GM12878 (cell line): ENCODE measurements at regions not wholly inside any gene's neighbourhood (a gene's known extent, or its start where the extent isn't known, plus 50 kb on each side); places are given as distances from the start of the nearest gene placed in this dataset.

Experiments
- ATAC-seq: fragments of 200-7000 bp; cut with Tn5 transposase; 3 replicates; pipeline ENCODE4 v1.9.1; 2020; ENCODE audit warnings: mild to moderate bottlenecking, moderate library complexity
- BruUV-seq: library from RNA; stranded (reverse); fragments of 400-500 nt; replicated peaks from 2 replicates; lab custom pipeline; 2021; lab: Mats Ljungman, UMichigan
- CTCF ChIA-PET: fragments of 300-600 bp; sonication (Branson Sonifier 250); formaldehyde crosslinking; extraction: SDS; loops from one replicate; lab custom pipeline; 2021; ENCODE audit warnings: inconsistent platforms; lab: Yijun Ruan, JAX
- POLR2A ChIA-PET: fragments of 350-600 bp; formaldehyde crosslinking; extraction: SDS; loops from one replicate; lab custom pipeline; 2021; ENCODE audit warnings: inconsistent platforms; lab: Charles Lee
- RAD21 ChIA-PET: fragments of 300-600 bp; sonication (Branson Sonifier 250); formaldehyde crosslinking; loops from one replicate; lab custom pipeline; 2023; ENCODE audit warnings: antibody characterized with exemption; ENCODE audit not compliant: unreplicated experiment; lab: Charles Lee
- SMC1A ChIA-PET: fragments of 300-600 bp; sonication (Branson Sonifier 250); formaldehyde crosslinking; loops from one replicate; lab custom pipeline; 2023; ENCODE audit not compliant: unreplicated experiment, uncharacterized antibody; lab: Charles Lee
- DNase-seq: peaks from one replicate; pipeline ENCODE4 v3.0.0-alpha.2; 2011; ENCODE audit warnings: low read depth, low spot score
- FAIRE-seq: peaks from 3 replicates; lab custom pipeline; 2011; peaks lifted over from hg19 to GRCh38; lab: Jason Lieb, UNC
- H2AFZ ChIP-seq: 2 replicates; pipeline ENCODE4 v1.6.0; 2011; ENCODE audit warnings: low read depth, low read length, control low read depth; ENCODE audit not compliant: control insufficient read depth
- H3K27ac ChIP-seq: 2 replicates; pipeline ENCODE4 v1.5.1; 2011; ENCODE audit warnings: control low read depth; ENCODE audit not compliant: control insufficient read depth, insufficient read depth
- H3K27me3 ChIP-seq, 2 experiments: replicated peaks in 1 of 2; 2 replicates each; pipeline versions ENCODE4 v1.6.0 to v1.6.1; 2011; ENCODE audit warnings: low read length in 1 of 2; ENCODE audit not compliant: control insufficient read depth in 2 of 2, insufficient read depth in 2 of 2
- H3K36me3 ChIP-seq, 2 experiments: 2 replicates each; pipeline ENCODE4 v1.5.1; 2011; ENCODE audit warnings: low read length in 1 of 2; ENCODE audit not compliant: control insufficient read depth in 2 of 2, insufficient read depth in 2 of 2
- H3K4me1 ChIP-seq: 2 replicates; pipeline ENCODE4 v1.6.1; 2011; ENCODE audit warnings: mild to moderate bottlenecking, low read length, moderate library complexity, mixed read lengths; ENCODE audit not compliant: control insufficient read depth, insufficient read depth
- H3K4me2 ChIP-seq: 2 replicates; pipeline ENCODE4 v1.6.0; 2011; ENCODE audit warnings: control low read depth; ENCODE audit not compliant: control insufficient read depth, insufficient read depth
- H3K4me3 ChIP-seq: fragments of 200-600 bp; sonication (generic); 2 replicates; pipeline ENCODE4 v1.5.1; 2016
- H3K79me2 ChIP-seq: 2 replicates; pipeline ENCODE4 v1.6.0; 2011; ENCODE audit warnings: low read length; ENCODE audit not compliant: control insufficient read depth, insufficient read depth
- H3K9ac ChIP-seq: 2 replicates; pipeline ENCODE4 v1.8.0; 2011; ENCODE audit warnings: low read length, control low read depth, mixed read lengths; ENCODE audit not compliant: control insufficient read depth, insufficient read depth
- H3K9me3 ChIP-seq: replicated peaks from 3 replicates; pipeline ENCODE4 v1.5.1; 2011; ENCODE audit warnings: mild to moderate bottlenecking, low read length; ENCODE audit not compliant: control insufficient read depth, insufficient read depth
- H4K20me1 ChIP-seq: 2 replicates; pipeline ENCODE4 v1.6.0; 2011; ENCODE audit not compliant: control insufficient read depth, insufficient read depth
- DPF2 ChIP-seq: fragments of 450-650 bp; IDR thresholded peaks from 2 replicates; pipeline ENCODE4 v1.6.1; 2017; ENCODE audit warnings: mild to moderate bottlenecking
- KLF5 ChIP-seq: fragments of 450-650 bp; IDR thresholded peaks from 2 replicates; pipeline ENCODE4 v1.6.1; 2014; ENCODE audit warnings: mild to moderate bottlenecking; ENCODE audit not compliant: partially characterized antibody
- MEF2A ChIP-seq: IDR thresholded peaks from 2 replicates; pipeline ENCODE4 v1.6.1; 2011; ENCODE audit warnings: low read depth, mild to moderate bottlenecking, low read length, moderate library complexity; ENCODE audit not compliant: insufficient read depth
- MYC ChIP-seq: IDR thresholded peaks from 2 replicates; pipeline ENCODE4 v1.6.1; 2011; ENCODE audit warnings: mild to moderate bottlenecking, low read length, moderate library complexity, inconsistent platforms; ENCODE audit not compliant: insufficient read depth, insufficient replicate concordance, insufficient read length, severe bottlenecking
- NR2F1 ChIP-seq: fragments of 450-650 bp; conservative IDR thresholded peaks from 2 replicates; pipeline ENCODE4 v1.6.1; 2017; ENCODE audit warnings: mild to moderate bottlenecking
- PAX5 ChIP-seq: IDR thresholded peaks from 2 replicates; pipeline ENCODE4 v1.6.1; 2011; ENCODE audit warnings: low read depth, low read length, borderline replicate concordance
- RB1 ChIP-seq: fragments of 450-650 bp; formaldehyde crosslinking; IDR thresholded peaks from 2 replicates; pipeline ENCODE4 v1.6.1; 2017; ENCODE audit warnings: mild to moderate bottlenecking, borderline replicate concordance
- SIN3A ChIP-seq: IDR thresholded peaks from 2 replicates; pipeline ENCODE4 v1.6.1; 2012; ENCODE audit warnings: low read depth, low read length, improper control_type of control experiment
- SIX5 ChIP-seq: IDR thresholded peaks from 2 replicates; pipeline ENCODE4 v1.6.1; 2011; ENCODE audit warnings: mild to moderate bottlenecking, low read depth, low read length, moderate library complexity; ENCODE audit not compliant: severe bottlenecking
- TAF1 ChIP-seq: IDR thresholded peaks from 2 replicates; pipeline ENCODE4 v1.6.1; 2011; ENCODE audit warnings: mild to moderate bottlenecking, low read depth, low read length, borderline replicate concordance
- WRNIP1 ChIP-seq: IDR thresholded peaks from 2 replicates; pipeline ENCODE4 v1.6.1; 2011; ENCODE audit warnings: low read depth, low read length, improper control_type of control experiment, borderline replicate concordance
- WGBS: methylation state at CpG from one replicate; pipeline ENCODE4 v1.1.6; 2016; ENCODE audit warnings: low lambda C conversion rate; ENCODE audit not compliant: insufficient replicate concordance, insufficient coverage; ENCODE audit errors: missing lambda C conversion rate; 5-methylcytosine and 5-hydroxymethylcytosine counted together
- in situ Hi-C: fragments of 300-500 bp; cut with MboI; formaldehyde crosslinking; loops from 9 replicates; pipeline ENCODE4 v1.14.3; 2018; ENCODE audit warnings: mixed read lengths
- intact Hi-C: fragments of 100-400 bp; cut with micrococcal nuclease; formaldehyde crosslinking; loops from one replicate; pipeline ENCODE4 v1.14.2; 2022; ENCODE audit not compliant: unreplicated experiment
- TF ChIP-seq, protein P1 (sequence below): IDR thresholded peaks from 2 replicates; pipeline ENCODE4 v1.6.1; 2011; ENCODE audit warnings: low read depth, low read length, improper control_type of control experiment, borderline replicate concordance

DNA sequence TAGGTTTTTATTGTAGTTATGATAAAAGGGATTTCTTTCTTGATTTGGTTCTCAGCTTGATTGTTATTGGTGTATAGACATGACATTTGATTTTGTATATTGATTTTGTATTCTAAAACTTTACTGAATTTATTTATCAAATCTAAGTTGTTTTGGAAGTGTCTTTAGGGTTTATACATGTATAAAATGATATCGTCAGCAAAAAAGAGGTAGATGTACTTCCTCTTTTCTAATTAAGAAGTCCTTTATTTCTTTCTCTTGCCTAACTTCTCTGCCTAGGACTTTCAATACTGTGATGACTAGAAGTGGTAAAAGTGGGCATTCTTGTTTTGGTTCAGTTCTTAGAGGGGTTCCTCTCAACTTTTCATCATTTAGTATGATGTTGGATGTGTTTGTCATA, 487.3 kb upstream of the KIF2B start:
- BruUV-seq, result no TSS peak

DNA sequence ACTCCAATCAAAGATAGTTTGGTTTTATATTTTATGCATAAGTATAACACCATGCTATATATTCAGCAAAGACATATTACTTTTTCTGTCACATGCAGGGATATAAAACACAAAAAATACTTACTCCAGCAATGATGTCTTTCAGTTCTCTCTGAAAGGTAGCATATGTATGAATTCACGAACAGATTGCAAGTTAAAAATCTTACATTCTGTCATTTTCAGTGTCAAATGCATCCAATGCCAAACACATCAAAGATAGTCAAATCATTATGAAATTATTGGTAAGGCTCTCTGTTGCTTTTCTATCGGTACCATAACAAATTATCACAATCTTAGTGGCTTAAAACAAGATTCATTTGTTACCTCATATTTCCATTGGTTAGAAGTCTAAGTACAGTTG, 492.0 kb upstream of the KIF2B start:
- DNase-seq, result no peak
- Histone ChIP-seq H3K9ac (no peak overlapping the region), H3K79me2 (no peaks in the 10 kb centered on the region), H3K27ac (no peak overlapping the region), H4K20me1 (no peaks in the 10 kb centered on the region), H3K4me1 (no peaks in the 10 kb centered on the region), H2AFZ (no peak overlapping the region), H3K36me3 (no peaks in the 10 kb centered on the region), H3K9me3 (no peaks in the 10 kb centered on the region), H3K4me2 (no peak overlapping the region), H3K27me3 (no peaks in the 10 kb centered on the region), H3K4me3 (no peak overlapping the region)
- CTCF ChIA-PET, result no interaction called here
- POLR2A ChIA-PET, result no interaction called here
- SMC1A ChIA-PET, result interaction anchor here (0.7 kb wide), 1 partner anchor 9 kb away, joined by 3 read pairs; no protein-coding TSS in a partner anchor
- WGBS, result 3% methylated on average over 2 of the region's 2 CpGs
- RAD21 ChIA-PET, result no interaction called here
- TF ChIP-seq NR2F1, result no peak
- TF ChIP-seq SIN3A, result no peak
- no peak for TF ChIP-seq MYC
- TF ChIP-seq, protein P1, sequence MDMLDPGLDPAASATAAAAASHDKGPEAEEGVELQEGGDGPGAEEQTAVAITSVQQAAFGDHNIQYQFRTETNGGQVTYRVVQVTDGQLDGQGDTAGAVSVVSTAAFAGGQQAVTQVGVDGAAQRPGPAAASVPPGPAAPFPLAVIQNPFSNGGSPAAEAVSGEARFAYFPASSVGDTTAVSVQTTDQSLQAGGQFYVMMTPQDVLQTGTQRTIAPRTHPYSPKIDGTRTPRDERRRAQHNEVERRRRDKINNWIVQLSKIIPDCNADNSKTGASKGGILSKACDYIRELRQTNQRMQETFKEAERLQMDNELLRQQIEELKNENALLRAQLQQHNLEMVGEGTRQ, result no peak
- no peak for TF ChIP-seq PAX5
- no peak for TF ChIP-seq TAF1
- TF ChIP-seq RB1, result no peak
- no peak for TF ChIP-seq DPF2
- no peak for TF ChIP-seq SIX5
- TF ChIP-seq MEF2A, result no peak
- TF ChIP-seq WRNIP1, result no peak
- ATAC-seq, result no peak
- no peak for FAIRE-seq
- in situ Hi-C loops (no loop called here), intact Hi-C loops (no loop called here)
- BruUV-seq, result no TSS peak

More for the DNA sequence above, 487.3 kb upstream of the KIF2B start:
- Histone ChIP-seq H3K27me3 (no peaks in the 10 kb centered on the region), H3K27ac (no peak overlapping the region), H2AFZ (no peak overlapping the region), H3K4me3 (no peak overlapping the region), H3K79me2 (no peaks in the 10 kb centered on the region), H3K4me2 (no peak overlapping the region), H3K9me3 (no peaks in the 10 kb centered on the region), H3K4me1 (no peaks in the 10 kb centered on the region), H3K36me3 (no peaks in the 10 kb centered on the region), H3K9ac (no peak overlapping the region), H4K20me1 (no peaks in the 10 kb centered on the region)
- SMC1A ChIA-PET, result no interaction called here
- no peak for ATAC-seq
- CTCF ChIA-PET, result no interaction called here
- POLR2A ChIA-PET, result no interaction called here
- RAD21 ChIA-PET, result no interaction called here
- in situ Hi-C loops (no loop called here), intact Hi-C loops (no loop called here)
- no peak for DNase-seq
- TF ChIP-seq KLF5, result no peak
- 25% methylated on average over 1 of the region's 1 CpG for WGBS
- FAIRE-seq, result no peak
